NCI-H748 (cell line): ENCODE measurements at regions not wholly inside any gene's neighbourhood (a gene's known extent, or its start where the extent isn't known, plus 50 kb on each side); places are given as distances from the start of the nearest gene placed in this dataset.
A peak's percentile ranks its signal among the peaks of the same experiment; 100 is the strongest.

Source experiments
- DNase-seq: peaks from one replicate; lab custom pipeline; 2025; ENCODE audit not compliant: unreplicated experiment; lab: John Stamatoyannopoulos, UW

GRCh38 chr2:121006743-121007489 is 271.2 kb downstream of the GLI2 start:
- DNase-seq = no peak

GRCh38 chr2:121007490-121007853 is 271.8 kb downstream of the GLI2 start:
- no peak for DNase-seq

- no peak for DNase-seq
Measured at GRCh38 chr2:121008975-121009374, 273.3 kb downstream of the GLI2 start.

- no peak for DNase-seq
Measured at GRCh38 chr2:121010998-121011397, 274.0 kb downstream of the TFCP2L1 start.

- DNase-seq = no peak
Measured at GRCh38 chr2:121014876-121015275, 270.1 kb downstream of the TFCP2L1 start.

GRCh38 chr2:121015971-121016485 is 269.0 kb downstream of the TFCP2L1 start:
- no peak for DNase-seq

GRCh38 chr2:121017396-121017795 is 267.6 kb downstream of the TFCP2L1 start:
- DNase-seq = peak; percentile 5

- no peak for DNase-seq
Measured at GRCh38 chr2:121018136-121019061, 266.6 kb downstream of the TFCP2L1 start.

- DNase-seq = no peak
Measured at GRCh38 chr2:121019071-121019470, 265.9 kb downstream of the TFCP2L1 start.

GRCh38 chr2:121019756-121020155 is 265.2 kb downstream of the TFCP2L1 start:
- no peak for DNase-seq

- no peak for DNase-seq
Measured at GRCh38 chr2:121021685-121022084, 263.3 kb downstream of the TFCP2L1 start.

GRCh38 chr2:121028577-121028976 is 256.4 kb downstream of the TFCP2L1 start:
- no peak for DNase-seq

GRCh38 chr2:121030523-121030922 is 254.5 kb downstream of the TFCP2L1 start:
- DNase-seq = no peak

GRCh38 chr2:121031568-121032340 is 253.2 kb downstream of the TFCP2L1 start:
- DNase-seq = no peak

GRCh38 chr2:121033461-121033996 is 251.5 kb downstream of the TFCP2L1 start:
- DNase-seq = no peak

GRCh38 chr2:121034551-121034950 is 250.5 kb downstream of the TFCP2L1 start:
- no peak for DNase-seq

GRCh38 chr2:121036226-121036692 is 248.7 kb downstream of the TFCP2L1 start:
- peak; percentile 98 for DNase-seq

- DNase-seq = no peak
Measured at GRCh38 chr2:121037480-121037879, 247.5 kb downstream of the TFCP2L1 start.

- DNase-seq = no peak
Measured at GRCh38 chr2:121038031-121038430, 247.0 kb downstream of the TFCP2L1 start.

GRCh38 chr2:121038431-121038830 is 246.6 kb downstream of the TFCP2L1 start:
- no peak for DNase-seq
